SK-N-DZ (cell line): ENCODE measurements at regions not wholly inside any gene's neighbourhood (a gene's known extent, or its start where the extent isn't known, plus 50 kb on each side); places are given as distances from the start of the nearest gene placed in this dataset.

Source experiments
- DNase-seq: peaks from one replicate; pipeline ENCODE4 v3.0.0-alpha.2; 2015; ENCODE audit warnings: low spot score

GRCh38 chr1:90781534-90781933 is 64.4 kb upstream of the BARHL2 start:
- DNase-seq = no peak

GRCh38 chr1:90780981-90781380 is 63.9 kb upstream of the BARHL2 start:
- DNase-seq = no peak

- DNase-seq = no peak
Measured at GRCh38 chr1:90779573-90779972, 62.5 kb upstream of the BARHL2 start.

- DNase-seq = no peak
Measured at GRCh38 chr1:90778486-90778885, 61.4 kb upstream of the BARHL2 start.

- no peak for DNase-seq
Measured at GRCh38 chr1:90773812-90774211, 56.7 kb upstream of the BARHL2 start.

- DNase-seq = no peak
Measured at GRCh38 chr1:90768826-90769225, 51.7 kb upstream of the BARHL2 start.

GRCh38 chr1:90768098-90768497 is 51.0 kb upstream of the BARHL2 start:
- no peak for DNase-seq
